Gastrocnemius medialis (tissue), 4 donors: ENCODE measurements at regions not wholly inside any gene's neighbourhood (a gene's known extent, or its start where the extent isn't known, plus 50 kb on each side); places are given as distances from the start of the nearest gene placed in this dataset.

ENCODE experiments used
- ATAC-seq, 2 donors: fragments of 150-250 bp; one replicate each; pipeline ENCODE4 v1.9.1; 2016
- DNase-seq, 2 donors: peaks; one replicate each; pipeline ENCODE4 v3.0.0-alpha.2; 2019
- H3K27ac ChIP-seq, 4 donors: fragments of 200-600 bp; sonication (generic); 1 replicate in 1 of 4; 2 replicates in 3 of 4; pipeline ENCODE4 v1.5.1; 2016 to 2018; ENCODE audit warnings: mild to moderate bottlenecking in 2 of 4, moderate library complexity in 1 of 4
- H3K27me3 ChIP-seq, 3 donors: fragments of 200-600 bp; sonication (generic) in 2 of 3; 1 replicate in 1 of 3; 2 replicates in 2 of 3; pipeline versions ENCODE4 v1.5.1 to v1.6.0; 2016 to 2019; ENCODE audit warnings: mild to moderate bottlenecking in 1 of 3, moderate library complexity in 1 of 3
- H3K36me3 ChIP-seq, 2 donors: fragments of 200-600 bp; sonication (generic) in 1 of 2; one replicate each; pipeline ENCODE4 v1.5.1; 2017 to 2018
- H3K4me1 ChIP-seq, 2 donors: fragments of 200-600 bp; sonication (generic) in 1 of 2; one replicate each; pipeline ENCODE4 v1.5.1; 2016 to 2017; ENCODE audit warnings: mild to moderate bottlenecking in 2 of 2
- H3K4me3 ChIP-seq, 4 donors: fragments of 200-600 bp; sonication (generic) in 3 of 4; 1 replicate in 1 of 4; 2 replicates in 3 of 4; pipeline ENCODE4 v1.5.1; 2016 to 2019; ENCODE audit warnings: mild to moderate bottlenecking in 2 of 4
- H3K9me3 ChIP-seq, 3 donors: fragments of 200-600 bp; sonication (generic) in 2 of 3; 1 replicate in 1 of 3; 2 replicates in 2 of 3; pipeline ENCODE4 v1.5.1; 2016 to 2019
- CTCF ChIP-seq, 5 experiments: fragments of 450-650 bp in 3 of 5; fragments of 200-600 bp in 2 of 5; sonication (generic) in 2 of 5; IDR thresholded peaks in 4 of 5; conservative IDR thresholded peaks in 1 of 5; 1 replicate in 4 of 5; 2 replicates in 1 of 5; pipeline ENCODE4 v1.5.1; 2016 to 2019; ENCODE audit warnings: antibody characterized with exemption in 5 of 5, mild to moderate bottlenecking in 3 of 5, moderate library complexity in 3 of 5
- POLR2A ChIP-seq, 2 donors: fragments of 450-650 bp; IDR thresholded peaks; one replicate each; pipeline ENCODE4 v1.6.1; 2017; ENCODE audit warnings: antibody characterized with exemption in 2 of 2, mild to moderate bottlenecking in 2 of 2, moderate library complexity in 2 of 2
- in situ Hi-C, 4 donors: fragments of 200-750 bp; cut with MboI; loops; one replicate each; pipeline versions ENCODE4 v1.15.0 to v1.8.0; 2017; ENCODE audit warnings: low sequenced_read_pairs in 4 of 4
- intact Hi-C: fragments of 100-400 bp; cut with DNase I; formaldehyde crosslinking; loops from one replicate; pipeline ENCODE4 v1.15.1; 2023; ENCODE audit warnings: low total_unique reads

- H3K27me3 ChIP-seq, result no peaks in the 10 kb centered on the region
- H3K9me3 ChIP-seq, result no peaks in the 10 kb centered on the region
- H3K36me3 ChIP-seq, result no peaks in the 10 kb centered on the region
- no peak for TF ChIP-seq POLR2A (IDR thresholded peaks at IDR 0.05)
- TF ChIP-seq CTCF (IDR thresholded peaks at IDR 0.05 in 4 of 5, conservative IDR thresholded peaks at IDR 0.05 in 1 of 5), result no peak
- no peaks in the 10 kb centered on the region for H3K4me1 ChIP-seq
- H3K4me3 ChIP-seq, result no peak overlapping the region
- no peak overlapping the region for H3K27ac ChIP-seq
- intact Hi-C loops, result no loop called here
- in situ Hi-C loops, result no loop called here
- DNase-seq (no peak), ATAC-seq (no peak)
These were observed 223.2 kb upstream of the APCDD1 start for GRCh38 chr18:10231220-10231619.

GRCh38 chr18:10232062-10232461 is 222.4 kb upstream of the APCDD1 start:
- H3K27ac ChIP-seq, result no peak overlapping the region
- H3K4me1 ChIP-seq, result no peaks in the 10 kb centered on the region
- H3K9me3 ChIP-seq, result no peaks in the 10 kb centered on the region
- DNase-seq (no peak), ATAC-seq (no peak)
- in situ Hi-C loops, result no loop called here
- TF ChIP-seq POLR2A (IDR thresholded peaks at IDR 0.05), result no peak
- TF ChIP-seq CTCF (IDR thresholded peaks at IDR 0.05 in 4 of 5, conservative IDR thresholded peaks at IDR 0.05 in 1 of 5), result no peak
- no peak overlapping the region for H3K4me3 ChIP-seq
- intact Hi-C loops, result no loop called here
- H3K27me3 ChIP-seq, result no peaks in the 10 kb centered on the region
- H3K36me3 ChIP-seq, result no peaks in the 10 kb centered on the region

GRCh38 chr18:10233082-10233875 is 221.2 kb upstream of the APCDD1 start:
- Histone ChIP-seq H3K36me3 (no peaks in the 10 kb centered on the region), H3K27me3 (no peaks in the 10 kb centered on the region), H3K9me3 (no peaks in the 10 kb centered on the region), H3K4me3 (no peak overlapping the region), H3K27ac (no peak overlapping the region), H3K4me1 (no peaks in the 10 kb centered on the region)
- in situ Hi-C loops (no loop called here), intact Hi-C loops (no loop called here)
- no peak for DNase-seq
- TF ChIP-seq POLR2A (IDR thresholded peaks at IDR 0.05) (no peak), CTCF (IDR thresholded peaks at IDR 0.05 in 4 of 5, conservative IDR thresholded peaks at IDR 0.05 in 1 of 5) (no peak)
- ATAC-seq, result no peak

- no peak for TF ChIP-seq CTCF (IDR thresholded peaks at IDR 0.05 in 4 of 5, conservative IDR thresholded peaks at IDR 0.05 in 1 of 5)
- no peak for TF ChIP-seq POLR2A (IDR thresholded peaks at IDR 0.05)
- H3K4me1 ChIP-seq, result no peaks in the 10 kb centered on the region
- H3K36me3 ChIP-seq, result no peaks in the 10 kb centered on the region
- no peak for DNase-seq
- no peak overlapping the region for H3K27ac ChIP-seq
- no peaks in the 10 kb centered on the region for H3K9me3 ChIP-seq
- H3K4me3 ChIP-seq, result no peak overlapping the region
- no peaks in the 10 kb centered on the region for H3K27me3 ChIP-seq
- ATAC-seq, result no peak
- intact Hi-C loops (no loop called here), in situ Hi-C loops (no loop called here)
These were observed 220.2 kb upstream of the APCDD1 start for GRCh38 chr18:10234281-10234680.
